ENCODE measurements at regions not wholly inside any gene's neighbourhood (a gene's known extent, or its start where the extent isn't known, plus 50 kb on each side); places are given as distances from the start of the nearest gene placed in this dataset.
"Not testable (repeated sequence)": the region's sequence is repeated elsewhere in the genome, so short reads cannot be mapped to it uniquely, and the experiment has no call there.

DNA sequence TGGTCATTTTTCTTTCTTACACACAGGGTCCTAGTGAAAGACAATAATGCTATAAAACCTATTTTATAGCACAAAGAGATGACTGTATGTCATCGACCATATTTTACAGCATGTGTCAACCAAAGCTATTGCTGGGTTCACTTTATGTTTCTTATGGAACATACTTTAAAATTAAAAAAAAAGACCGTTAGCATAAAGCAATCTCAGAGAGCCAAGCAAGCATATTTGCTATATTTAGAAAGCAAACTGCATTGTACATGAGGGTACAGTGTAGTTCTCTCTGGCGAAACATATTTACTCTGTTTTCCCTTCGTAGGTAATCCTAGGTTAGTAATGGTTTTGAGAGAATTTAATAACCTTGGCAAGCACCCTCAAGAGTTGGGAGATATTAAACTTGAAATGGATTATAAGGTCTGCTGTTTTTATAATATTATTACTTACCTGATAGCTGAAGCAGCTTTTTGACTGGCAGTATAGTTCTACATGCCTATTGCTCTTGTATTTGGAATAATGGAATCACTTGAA lies 244.2 kb upstream of the POM121L12 start:
- in situ Hi-C loops (cut with HindIII; ENCODE audit: low sequenced_read_pairs): no loop called here
- DNase-seq (ENCODE audit: low spot score): no peak

- in situ Hi-C loops (cut with HindIII; ENCODE audit: low sequenced_read_pairs): no loop called here
These were observed 249.3 kb upstream of the POM121L12 start for GRCh38 chr7:52786174-52786573.

GRCh38 chr7:52782348-52782747 lies 253.1 kb upstream of the POM121L12 start:
- no peak for DNase-seq (ENCODE audit: low spot score)
- in situ Hi-C loops (cut with HindIII; ENCODE audit: low sequenced_read_pairs): no loop called here

More at GRCh38 chr7:52786174-52786573, 249.3 kb upstream of the POM121L12 start:
- no peak for DNase-seq (ENCODE audit: low spot score)

DNA sequence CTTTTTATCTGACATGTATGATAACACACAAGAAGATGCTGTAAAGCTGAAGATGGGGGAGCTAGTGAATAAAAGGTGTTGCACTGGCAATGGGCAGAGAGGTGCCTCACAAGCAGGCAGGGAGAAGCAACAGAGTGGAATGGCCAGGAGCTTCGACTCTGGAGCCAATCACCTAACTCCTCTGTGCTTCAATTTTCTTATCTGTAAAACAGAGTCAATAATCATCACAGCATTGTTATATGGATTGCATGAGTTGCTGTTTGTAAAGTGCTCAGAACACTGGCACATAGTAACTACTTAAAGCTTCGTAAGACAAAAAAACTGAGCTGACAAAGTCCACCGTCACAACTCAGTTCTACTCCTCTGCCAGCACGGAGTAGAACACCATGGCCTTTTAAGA lies 254.2 kb upstream of the POM121L12 start:
- in situ Hi-C loops (cut with HindIII; ENCODE audit: low sequenced_read_pairs): no loop called here
- DNase-seq (ENCODE audit: low spot score): no peak

- no peak for DNase-seq (ENCODE audit: low spot score)
- in situ Hi-C loops (cut with HindIII; ENCODE audit: low sequenced_read_pairs): no loop called here
These were observed 256.4 kb upstream of the POM121L12 start for GRCh38 chr7:52779004-52779403.

DNA sequence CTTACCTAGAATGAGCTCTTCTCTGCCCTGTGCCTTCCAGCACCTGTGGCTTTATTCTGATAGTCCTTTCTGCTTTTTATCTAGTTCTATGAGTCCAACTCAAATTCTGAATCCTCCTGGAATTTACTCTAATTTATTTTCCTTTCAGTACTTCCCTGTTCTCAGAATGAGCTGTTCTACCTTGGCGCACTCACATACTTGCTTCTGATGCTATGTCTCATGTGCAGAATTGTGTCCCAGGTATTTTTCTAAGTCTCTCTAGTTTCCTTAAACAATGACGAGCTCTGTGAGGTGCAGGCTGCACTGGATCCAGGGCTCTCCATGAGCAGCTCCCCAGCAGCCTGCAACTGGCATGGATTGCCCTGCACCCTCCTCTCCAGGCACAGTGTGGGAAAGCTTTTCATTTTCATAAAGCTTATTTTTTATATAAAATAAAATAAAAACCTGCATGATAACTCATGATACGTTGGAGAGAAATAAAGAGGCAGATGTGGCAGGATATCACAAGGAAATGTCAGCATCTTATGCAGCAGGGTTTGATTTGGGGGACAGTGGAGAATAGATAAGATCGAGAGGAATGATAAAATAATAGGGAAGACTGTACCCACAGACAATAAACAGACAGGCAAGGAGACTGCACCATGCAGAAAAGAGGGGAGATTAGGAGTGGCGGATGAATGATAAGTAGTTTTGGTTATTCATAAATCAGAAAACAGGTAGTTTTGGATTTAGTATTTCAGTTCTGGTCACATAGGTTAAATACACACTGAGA lies 258.2 kb upstream of the POM121L12 start:
- in situ Hi-C loops (cut with HindIII; ENCODE audit: low sequenced_read_pairs): no loop called here
- no peak for DNase-seq (ENCODE audit: low spot score)

DNA sequence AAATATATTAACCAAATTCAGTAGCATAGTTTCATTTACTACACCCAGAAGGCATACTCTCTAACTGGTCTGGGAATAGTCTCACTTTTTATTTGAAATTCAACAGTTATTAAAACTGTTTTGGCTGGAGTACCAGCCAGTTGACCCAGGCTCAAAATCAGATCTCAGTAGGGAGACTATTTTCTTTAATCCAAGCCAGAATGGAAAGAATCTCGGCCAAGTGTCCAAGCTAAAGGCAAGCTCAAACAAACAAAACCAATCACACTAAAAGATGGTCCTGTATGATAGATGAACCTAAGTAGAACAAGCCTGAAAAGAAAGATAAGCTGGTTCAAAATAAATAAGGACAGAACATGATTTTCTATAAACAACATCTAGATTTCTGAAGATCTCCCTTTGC lies 259.6 kb upstream of the POM121L12 start:
- no peak for DNase-seq (ENCODE audit: low spot score)
- in situ Hi-C loops (cut with HindIII; ENCODE audit: low sequenced_read_pairs): no loop called here

GRCh38 chr7:52771177-52771576 lies 264.3 kb upstream of the POM121L12 start:
- in situ Hi-C loops (cut with HindIII; ENCODE audit: low sequenced_read_pairs): no loop called here

GRCh38 chr7:52764492-52765169 lies 270.8 kb upstream of the POM121L12 start:
- in situ Hi-C loops (cut with HindIII; ENCODE audit: low sequenced_read_pairs): no loop called here

More at GRCh38 chr7:52771177-52771576, 264.3 kb upstream of the POM121L12 start:
- DNase-seq (ENCODE audit: low spot score): no peak

DNA sequence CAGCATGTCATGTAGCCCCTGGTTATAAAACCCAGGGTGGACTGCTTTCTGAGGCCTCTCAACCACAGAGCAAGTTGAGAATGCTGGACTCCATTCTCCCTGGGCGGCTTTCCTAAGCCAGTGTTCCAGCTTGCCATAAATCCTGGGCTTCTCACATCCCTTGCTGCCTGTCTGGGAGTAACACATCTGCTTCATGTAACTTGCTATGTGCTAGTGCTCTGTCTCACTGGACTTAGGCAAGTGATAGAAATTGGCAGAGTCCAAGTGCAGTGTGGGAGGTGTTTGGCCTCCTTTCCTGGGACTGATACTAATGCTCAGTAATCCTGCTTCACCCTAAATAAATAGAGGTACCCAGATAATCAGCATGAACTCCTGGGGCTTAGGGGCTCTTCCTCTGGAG lies 277.1 kb upstream of the POM121L12 start:
- no peak for DNase-seq (ENCODE audit: low spot score)
- in situ Hi-C loops (cut with HindIII; ENCODE audit: low sequenced_read_pairs): no loop called here

More at GRCh38 chr7:52764492-52765169, 270.8 kb upstream of the POM121L12 start:
- DNase-seq (ENCODE audit: low spot score): no peak

DNA sequence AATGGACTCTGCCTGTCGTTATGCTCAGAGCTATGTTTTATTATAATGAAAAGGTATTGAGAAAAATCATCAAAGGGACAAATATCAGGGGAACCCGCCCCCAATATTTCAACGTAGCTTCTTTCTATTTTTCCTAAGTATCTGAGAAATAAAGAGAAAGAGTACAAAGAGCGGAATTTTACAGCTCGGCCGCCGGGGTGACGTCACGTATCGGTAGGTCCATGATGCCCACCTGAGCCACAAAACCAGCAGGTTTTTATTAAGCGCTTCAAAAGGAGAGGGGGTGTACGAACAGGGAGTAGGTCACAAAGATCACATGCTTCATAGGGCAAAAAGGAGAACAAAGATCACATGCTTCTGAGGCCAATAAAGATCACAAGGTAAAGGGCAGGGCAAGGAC lies 281.6 kb upstream of the POM121L12 start:
- in situ Hi-C loops (cut with HindIII; ENCODE audit: low sequenced_read_pairs): no loop called here

DNA sequence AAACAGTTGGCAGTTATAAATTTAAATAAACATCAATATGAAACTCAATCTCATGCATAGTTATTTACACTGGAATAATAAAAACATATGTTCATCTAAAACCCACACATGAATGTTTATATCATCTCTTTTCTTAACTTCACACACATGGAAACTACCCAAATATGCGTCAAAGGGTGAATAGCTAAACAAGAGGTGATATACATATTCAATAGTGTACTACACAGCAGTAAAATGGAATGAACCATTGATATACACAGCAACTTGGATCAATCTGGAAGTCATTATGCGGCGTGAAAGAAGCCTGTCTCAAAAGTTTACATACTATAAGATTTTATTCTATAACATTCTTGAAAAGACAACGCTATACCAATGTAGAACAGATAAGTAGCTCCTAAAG lies 282.5 kb upstream of the POM121L12 start:
- in situ Hi-C loops (cut with HindIII; ENCODE audit: low sequenced_read_pairs): no loop called here
- DNase-seq (ENCODE audit: low spot score): no peak

More for the DNA sequence above, 281.6 kb upstream of the POM121L12 start:
- DNase-seq (ENCODE audit: low spot score): no peak

GRCh38 chr7:52749880-52750279 lies 285.6 kb upstream of the POM121L12 start:
- no peak for DNase-seq (ENCODE audit: low spot score)
- in situ Hi-C loops (cut with HindIII; ENCODE audit: low sequenced_read_pairs): no loop called here

DNA sequence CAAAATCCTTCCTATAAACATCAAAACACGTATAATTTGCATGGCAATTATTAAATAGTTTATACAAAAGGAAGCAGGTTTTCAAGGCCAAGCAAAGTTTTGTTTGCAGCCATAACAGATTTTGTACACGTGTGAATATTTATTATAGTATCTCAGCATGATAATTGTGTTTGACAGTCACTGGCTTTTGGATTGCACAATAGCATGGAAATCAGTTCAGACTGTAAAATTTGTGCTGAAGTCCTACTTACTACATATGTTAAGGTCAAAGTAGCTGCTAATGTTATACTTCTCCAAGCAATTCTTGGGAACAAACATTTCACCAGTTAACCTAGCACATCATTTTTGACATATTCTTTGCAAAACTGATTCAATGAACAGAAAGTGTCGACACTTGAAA lies 287.6 kb upstream of the POM121L12 start:
- no peak for DNase-seq (ENCODE audit: low spot score)
- in situ Hi-C loops (cut with HindIII; ENCODE audit: low sequenced_read_pairs): no loop called here

- no peak for DNase-seq (ENCODE audit: low spot score)
- in situ Hi-C loops (cut with HindIII; ENCODE audit: low sequenced_read_pairs): no loop called here
These were observed 293.7 kb upstream of the POM121L12 start for GRCh38 chr7:52741670-52742290.

- in situ Hi-C loops (cut with HindIII; ENCODE audit: low sequenced_read_pairs): no loop called here
- DNase-seq (ENCODE audit: low spot score): no peak
These were observed 299.8 kb upstream of the POM121L12 start for GRCh38 chr7:52735656-52736055.

DNA sequence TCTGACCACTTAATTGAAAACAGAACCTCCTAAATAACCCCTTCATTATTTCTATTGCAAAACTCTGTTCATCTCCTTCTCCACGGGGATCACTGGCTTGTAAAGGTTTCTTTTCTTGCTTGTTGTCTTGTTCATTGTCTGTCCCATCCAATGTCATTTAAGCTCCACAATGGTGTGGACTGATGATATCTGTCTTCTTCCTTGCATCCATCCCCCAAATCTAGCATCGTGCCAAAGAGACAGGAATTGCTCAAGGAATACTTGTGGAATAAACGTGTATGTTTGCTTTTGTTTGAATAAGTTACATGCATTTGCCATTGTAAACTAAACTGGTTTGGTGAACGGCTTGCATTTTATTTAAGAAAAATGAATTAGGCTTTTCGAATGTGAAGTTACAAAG lies 306.8 kb upstream of the POM121L12 start:
- in situ Hi-C loops (cut with HindIII; ENCODE audit: low sequenced_read_pairs); DNase-seq (ENCODE audit: low spot score): not testable (repeated sequence)

- no peak for DNase-seq (ENCODE audit: low spot score)
- in situ Hi-C loops (cut with HindIII; ENCODE audit: low sequenced_read_pairs): no loop called here
These were observed 307.8 kb upstream of the POM121L12 start for GRCh38 chr7:52727632-52728031.

GRCh38 chr7:52726986-52727385 lies 308.4 kb upstream of the POM121L12 start:
- in situ Hi-C loops (cut with HindIII; ENCODE audit: low sequenced_read_pairs): no loop called here
- no peak for DNase-seq (ENCODE audit: low spot score)

DNA sequence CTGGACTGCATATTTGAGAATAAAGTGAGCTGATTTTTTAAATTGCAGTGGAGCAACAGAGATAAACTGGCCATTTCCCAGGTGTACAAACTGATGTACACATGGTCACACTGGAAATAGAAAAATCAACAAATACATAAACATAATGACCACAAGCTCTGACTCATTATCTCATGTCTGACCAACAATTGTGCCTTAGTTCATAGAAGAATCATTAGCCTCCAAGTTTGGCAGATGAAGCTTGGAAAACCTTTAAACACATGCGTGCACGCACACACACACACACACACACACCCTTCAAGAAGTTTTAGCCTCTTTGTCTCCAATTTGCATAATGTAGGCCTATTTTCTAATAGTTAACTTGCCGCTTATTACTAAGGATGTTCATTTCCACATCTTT lies 308.9 kb upstream of the POM121L12 start:
- in situ Hi-C loops (cut with HindIII; ENCODE audit: low sequenced_read_pairs): no loop called here
- no peak for DNase-seq (ENCODE audit: low spot score)
